ENCODE measurements at regions not wholly inside any gene's neighbourhood (a gene's known extent, or its start where the extent isn't known, plus 50 kb on each side); places are given as distances from the start of the nearest gene placed in this dataset.
A peak's percentile ranks its signal among the peaks of the same experiment; 100 is the strongest.

- no peak overlapping the region for H3K4me3 ChIP-seq (ENCODE audit: low read length)
- no peak for TF ChIP-seq CTCF (conservative IDR thresholded peaks at IDR 0.05; ENCODE audit: low read length)
- no peak for DNase-seq (ENCODE audit: low read depth)
Measured at GRCh38 chr5:104189909-104190308, 627.3 kb upstream of the NUDT12 start.

- peak; percentile 9 for DNase-seq (ENCODE audit: low read depth)
- H3K4me3 ChIP-seq (ENCODE audit: low read length) = no peak overlapping the region
- no peak for TF ChIP-seq CTCF (conservative IDR thresholded peaks at IDR 0.05; ENCODE audit: low read length)
Measured at GRCh38 chr5:104189031-104189430, 626.4 kb upstream of the NUDT12 start.

DNA sequence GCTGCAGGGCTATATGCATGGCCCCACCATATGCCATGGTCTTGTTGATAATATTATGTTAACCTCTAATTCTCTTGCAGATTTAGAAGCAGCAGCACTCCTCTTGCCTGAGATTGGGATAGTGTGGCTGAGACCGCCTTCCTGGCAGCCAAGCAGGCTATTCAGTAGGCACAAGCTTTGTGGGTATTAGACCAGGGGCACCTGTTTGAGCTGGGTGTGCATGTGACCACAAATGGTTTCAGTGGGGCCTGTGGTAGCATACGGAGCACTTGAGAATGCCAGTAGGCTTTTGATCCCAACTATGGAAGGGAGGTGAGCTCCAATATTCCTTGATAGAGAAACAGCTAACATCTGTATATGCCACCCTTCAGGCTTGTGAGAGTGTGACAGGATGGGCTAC, 625.1 kb upstream of the NUDT12 start:
- TF ChIP-seq CTCF (conservative IDR thresholded peaks at IDR 0.05; ENCODE audit: low read length) = no peak
- H3K4me3 ChIP-seq (ENCODE audit: low read length) = no peak overlapping the region
- no peak for DNase-seq (ENCODE audit: low read depth)

DNA sequence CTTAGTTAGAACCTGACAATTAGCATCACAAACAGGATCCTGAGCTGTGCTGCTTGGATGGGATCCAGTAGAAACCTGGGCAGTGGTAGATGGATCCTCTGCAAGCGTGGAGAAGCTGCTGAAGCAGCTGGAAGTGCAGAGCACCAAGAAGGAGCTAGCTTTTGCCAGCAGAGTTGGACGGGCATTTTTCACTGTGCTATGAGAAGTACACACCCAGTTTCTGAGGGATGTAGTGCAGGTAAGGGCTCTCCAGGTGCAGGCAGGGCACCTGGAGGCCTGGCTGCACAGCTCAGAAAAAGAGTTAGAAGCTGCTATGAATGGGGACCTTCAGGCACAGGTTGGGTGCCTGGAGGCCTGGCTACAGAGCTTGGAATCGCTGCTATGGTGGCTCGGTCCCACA, 623.9 kb upstream of the NUDT12 start:
- no peak for DNase-seq (ENCODE audit: low read depth)

DNA sequence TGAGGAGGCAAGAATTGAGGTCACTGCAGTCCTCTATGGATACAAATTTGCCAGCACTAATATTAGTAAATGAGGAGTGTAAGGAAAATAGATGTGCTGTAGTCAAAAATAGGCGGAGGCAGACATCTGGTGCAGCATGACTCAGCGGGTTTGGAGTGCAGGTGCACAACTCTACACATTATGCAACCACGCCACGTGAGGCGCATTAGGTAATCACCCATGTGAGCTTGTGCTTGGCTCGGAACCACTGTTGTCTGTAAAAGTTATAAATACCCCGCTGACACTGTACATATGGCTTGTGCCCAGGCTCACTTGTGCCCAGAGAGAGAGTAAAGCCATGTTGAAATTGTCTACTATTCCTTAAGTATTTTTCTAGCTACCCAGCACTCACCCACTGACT, 623.5 kb upstream of the NUDT12 start:
- TF ChIP-seq CTCF (conservative IDR thresholded peaks at IDR 0.05; ENCODE audit: low read length) = no peak
- no peak for DNase-seq (ENCODE audit: low read depth)
- no peak overlapping the region for H3K4me3 ChIP-seq (ENCODE audit: low read length)

More for the DNA sequence above, 623.9 kb upstream of the NUDT12 start:
- no peak for TF ChIP-seq CTCF (conservative IDR thresholded peaks at IDR 0.05; ENCODE audit: low read length)
- H3K4me3 ChIP-seq (ENCODE audit: low read length) = no peak overlapping the region

DNA sequence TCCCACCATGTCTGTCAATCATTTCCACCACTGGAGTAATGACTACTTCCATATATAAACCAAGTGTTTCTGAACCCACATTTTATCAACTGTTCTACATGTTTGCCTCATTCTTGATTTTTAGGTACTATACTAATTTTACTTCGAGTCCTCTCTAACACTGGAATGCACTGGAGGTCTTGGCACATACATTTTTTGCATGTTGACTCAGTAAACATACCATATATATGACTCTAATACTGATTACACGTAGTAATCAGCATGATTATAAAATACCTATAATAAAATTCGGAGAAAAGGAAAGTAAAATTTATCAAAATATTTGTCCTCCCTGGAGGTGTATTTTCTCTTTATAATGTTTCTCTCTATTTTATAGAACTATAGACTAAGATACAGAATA, 621.7 kb upstream of the NUDT12 start:
- no peak for DNase-seq (ENCODE audit: low read depth)
- no peak overlapping the region for H3K4me3 ChIP-seq (ENCODE audit: low read length)
- no peak for TF ChIP-seq CTCF (conservative IDR thresholded peaks at IDR 0.05; ENCODE audit: low read length)

GRCh38 chr5:104178829-104179456, 616.4 kb upstream of the NUDT12 start:
- peak; percentile 37 for DNase-seq (ENCODE audit: low read depth)
- no peak overlapping the region for H3K4me3 ChIP-seq (ENCODE audit: low read length)
- peak; percentile 54 for TF ChIP-seq CTCF (conservative IDR thresholded peaks at IDR 0.05; ENCODE audit: low read length)
